Lower lobe of right lung (tissue), 2 donors: ENCODE measurements at regions not wholly inside any gene's neighbourhood (a gene's known extent, or its start where the extent isn't known, plus 50 kb on each side); places are given as distances from the start of the nearest gene placed in this dataset.
A peak's percentile ranks its signal among the peaks of the same experiment; 100 is the strongest.
"Not testable (repeated sequence)": the region's sequence is repeated elsewhere in the genome, so short reads cannot be mapped to it uniquely, and the experiment has no call there.

Experiments used
- ATAC-seq, 2 donors: fragments of 200-7000 bp; cut with Tn5 transposase; one replicate each; pipeline ENCODE4 v1.9.1; 2020 to 2022; ENCODE audit warnings: mild to moderate bottlenecking in 2 of 2, moderate library complexity in 2 of 2
- DNase-seq: peaks from one replicate; pipeline ENCODE4 v3.0.0-alpha.2; 2020
- H3K27ac ChIP-seq: fragments of 200-600 bp; one replicate; pipeline ENCODE4 v1.8.0; 2022
- H3K27me3 ChIP-seq: fragments of 200-600 bp; one replicate; pipeline ENCODE4 v1.8.0; 2022; ENCODE audit warnings: low read depth
- H3K36me3 ChIP-seq: fragments of 200-600 bp; one replicate; pipeline ENCODE4 v1.8.0; 2022; ENCODE audit warnings: mild to moderate bottlenecking
- H3K4me1 ChIP-seq: fragments of 200-600 bp; one replicate; pipeline ENCODE4 v1.8.0; 2022
- H3K4me3 ChIP-seq: fragments of 200-600 bp; one replicate; pipeline ENCODE4 v1.8.0; 2022; ENCODE audit warnings: mild to moderate bottlenecking
- H3K9me3 ChIP-seq: fragments of 200-600 bp; one replicate; pipeline ENCODE4 v1.8.0; 2022
- CTCF ChIP-seq: fragments of 200-600 bp; IDR thresholded peaks from one replicate; pipeline ENCODE4 v1.8.0; 2022; ENCODE audit warnings: antibody characterized with exemption, mild to moderate bottlenecking
- intact Hi-C: fragments of 100-400 bp; cut with DNase I; formaldehyde crosslinking; loops from one replicate; pipeline ENCODE4 v1.11.0; 2022
- donor health status: DM: no; HTN: yes; CAD: no; lungs with severe emphysema.

- H3K27me3 ChIP-seq = no peaks in the 10 kb centered on the region
- no peak for DNase-seq
- TF ChIP-seq CTCF = no peak
- intact Hi-C loops = no loop called here
- ATAC-seq = no peak
- peaks cover 2% of the 10 kb centered on the region for H3K9me3 ChIP-seq
- no peaks in the 10 kb centered on the region for H3K36me3 ChIP-seq
- no peak overlapping the region for H3K27ac ChIP-seq
- no peak overlapping the region for H3K4me3 ChIP-seq
- no peaks in the 10 kb centered on the region for H3K4me1 ChIP-seq
Observed at GRCh38 chr5:107726896-107727295, 56.2 kb upstream of the EFNA5 start.

- Histone ChIP-seq H3K27ac (no peak overlapping the region), H3K9me3 (peaks cover 7% of the 10 kb centered on the region), H3K36me3 (no peaks in the 10 kb centered on the region), H3K27me3 (no peaks in the 10 kb centered on the region), H3K4me1 (no peaks in the 10 kb centered on the region), H3K4me3 (no peak overlapping the region)
- no peak for TF ChIP-seq CTCF
- ATAC-seq (no peak), DNase-seq (peak; percentile 38)
- intact Hi-C loops = no loop called here
Observed at GRCh38 chr5:107724642-107725041, 53.9 kb upstream of the EFNA5 start.

- H3K27ac ChIP-seq, H3K9me3 ChIP-seq, ATAC-seq, DNase-seq, H3K4me3 ChIP-seq, intact Hi-C loops, H3K36me3 ChIP-seq, H3K27me3 ChIP-seq, H3K4me1 ChIP-seq: not testable (repeated sequence)
Observed at GRCh38 chr5:107721241-107721640, 50.5 kb upstream of the EFNA5 start.
